ENCODE measurements at regions not wholly inside any gene's neighbourhood (a gene's known extent, or its start where the extent isn't known, plus 50 kb on each side); places are given as distances from the start of the nearest gene placed in this dataset.

- Histone ChIP-seq H3K36me3 (ENCODE audit: insufficient read depth, low read length) (no peaks in the 10 kb centered on the region), H3K4me3 (no peak overlapping the region), H3K9me3 (ENCODE audit: low read depth, low read length) (no peaks in the 10 kb centered on the region), H3K9ac (ENCODE audit: insufficient read length) (no peak overlapping the region), H3K27ac (no peak overlapping the region)
- no peak for DNase-seq (ENCODE audit: low read depth, low spot score)
- TF ChIP-seq EZH2 (IDR thresholded peaks at IDR 0.05) (no peak), FOXP2 (optimal IDR thresholded peaks at IDR 0.05; ENCODE audit: control extremely low read depth, extremely low read length, insufficient read depth) (no peak), POLR2AphosphoS5 (IDR thresholded peaks at IDR 0.05; ENCODE audit: borderline replicate concordance, low read depth, low read length) (no peak)
Measured at GRCh38 chr10:78533776-78534175, 500.1 kb downstream of the RPS24 start.

GRCh38 chr10:78535716-78536218 is 502.1 kb downstream of the RPS24 start:
- DNase-seq (ENCODE audit: low read depth, low spot score): no peak
- no peaks in the 10 kb centered on the region for H3K36me3 ChIP-seq (ENCODE audit: insufficient read depth, low read length)
- no peak overlapping the region for H3K27ac ChIP-seq
- H3K4me3 ChIP-seq: no peak overlapping the region
- TF ChIP-seq FOXP2 (optimal IDR thresholded peaks at IDR 0.05; ENCODE audit: control extremely low read depth, extremely low read length, insufficient read depth) (no peak), EZH2 (IDR thresholded peaks at IDR 0.05) (no peak), POLR2AphosphoS5 (IDR thresholded peaks at IDR 0.05; ENCODE audit: borderline replicate concordance, low read depth, low read length) (no peak)
- no peaks in the 10 kb centered on the region for H3K9me3 ChIP-seq (ENCODE audit: low read depth, low read length)
- no peak overlapping the region for H3K9ac ChIP-seq (ENCODE audit: insufficient read length)

GRCh38 chr10:78537018-78537417 is 503.4 kb downstream of the RPS24 start:
- Histone ChIP-seq H3K9me3 (ENCODE audit: low read depth, low read length) (no peaks in the 10 kb centered on the region), H3K4me3 (no peak overlapping the region), H3K9ac (ENCODE audit: insufficient read length) (no peak overlapping the region), H3K36me3 (ENCODE audit: insufficient read depth, low read length) (no peaks in the 10 kb centered on the region), H3K27ac (no peak overlapping the region)
- no peak for TF ChIP-seq EZH2 (IDR thresholded peaks at IDR 0.05)
- no peak for TF ChIP-seq FOXP2 (optimal IDR thresholded peaks at IDR 0.05; ENCODE audit: control extremely low read depth, extremely low read length, insufficient read depth)
- no peak for DNase-seq (ENCODE audit: low read depth, low spot score)

DNA sequence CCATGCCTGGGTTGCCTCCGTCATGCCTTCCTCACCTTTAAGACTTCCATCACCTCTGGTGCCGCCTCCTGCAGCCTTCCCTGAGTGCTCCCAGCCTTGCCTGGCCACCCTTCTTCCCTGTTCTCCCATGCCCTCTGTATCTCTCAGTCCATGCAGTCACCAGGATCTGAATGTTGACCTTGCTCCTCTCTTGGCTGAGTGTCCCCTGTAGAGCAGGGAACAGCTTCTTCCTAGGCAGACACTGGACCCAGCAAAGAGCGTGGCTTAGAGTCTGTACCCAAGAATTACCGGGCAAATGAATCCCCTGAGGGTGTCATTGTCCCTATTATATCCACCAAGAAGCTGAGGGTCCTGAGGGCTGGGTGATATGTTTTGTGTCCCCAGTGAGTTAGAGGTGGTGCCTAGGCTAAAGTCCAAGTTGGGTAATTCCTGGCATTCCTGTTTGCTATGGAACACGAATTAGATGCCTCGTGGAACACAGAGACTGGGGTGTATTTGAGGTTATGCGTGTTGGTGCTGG is 505.6 kb downstream of the RPS24 start:
- Histone ChIP-seq H3K4me3 (no peak overlapping the region), H3K9ac (ENCODE audit: insufficient read length) (no peak overlapping the region), H3K9me3 (ENCODE audit: low read depth, low read length) (no peaks in the 10 kb centered on the region), H3K36me3 (ENCODE audit: insufficient read depth, low read length) (no peaks in the 10 kb centered on the region), H3K27ac (no peak overlapping the region)
- no peak for TF ChIP-seq POLR2AphosphoS5 (IDR thresholded peaks at IDR 0.05; ENCODE audit: borderline replicate concordance, low read depth, low read length)
- TF ChIP-seq FOXP2 (optimal IDR thresholded peaks at IDR 0.05; ENCODE audit: control extremely low read depth, extremely low read length, insufficient read depth): no peak
- no peak for TF ChIP-seq EZH2 (IDR thresholded peaks at IDR 0.05)
- DNase-seq (ENCODE audit: low read depth, low spot score): no peak

DNA sequence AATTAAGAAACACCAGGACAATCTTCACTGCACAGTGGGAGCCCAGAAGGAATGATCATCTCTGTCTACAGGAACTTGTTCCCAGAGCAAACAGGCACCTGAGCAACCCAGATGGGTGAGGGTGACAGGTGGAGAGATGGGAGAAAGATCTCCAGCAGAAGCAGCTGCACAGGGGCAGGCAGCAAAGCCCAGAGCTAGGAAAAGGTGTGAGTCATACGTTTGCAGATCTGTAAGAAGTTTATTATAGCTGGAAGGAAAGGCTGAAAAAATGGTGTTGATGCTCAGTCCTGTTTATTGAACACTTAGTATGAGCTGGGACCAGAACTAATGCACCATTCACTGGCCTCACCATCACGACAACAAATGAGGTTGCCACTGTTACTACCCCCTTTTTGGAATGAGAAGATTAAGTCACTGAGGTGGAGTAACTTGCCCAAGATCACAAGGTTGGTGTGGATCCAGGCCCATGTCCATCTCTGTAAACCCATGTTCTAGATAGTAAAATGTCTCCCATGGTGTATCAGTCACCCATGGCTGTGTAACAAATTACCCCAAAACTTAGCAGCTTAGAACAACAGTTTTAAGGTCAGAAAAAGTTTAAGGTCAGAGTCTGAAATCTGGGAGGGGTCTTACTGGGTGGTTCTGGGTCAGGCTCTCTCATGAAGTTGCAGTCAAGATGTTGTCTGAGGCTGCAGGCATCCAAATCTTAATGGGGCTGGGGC is 506.9 kb downstream of the RPS24 start:
- TF ChIP-seq POLR2AphosphoS5 (IDR thresholded peaks at IDR 0.05; ENCODE audit: borderline replicate concordance, low read depth, low read length): no peak
- no peak for TF ChIP-seq EZH2 (IDR thresholded peaks at IDR 0.05)
- no peak for TF ChIP-seq FOXP2 (optimal IDR thresholded peaks at IDR 0.05; ENCODE audit: control extremely low read depth, extremely low read length, insufficient read depth)
- H3K27ac ChIP-seq: no peak overlapping the region
- H3K9ac ChIP-seq (ENCODE audit: insufficient read length): no peak overlapping the region
- no peak overlapping the region for H3K4me3 ChIP-seq
- no peaks in the 10 kb centered on the region for H3K36me3 ChIP-seq (ENCODE audit: insufficient read depth, low read length)
- no peaks in the 10 kb centered on the region for H3K9me3 ChIP-seq (ENCODE audit: low read depth, low read length)
- DNase-seq (ENCODE audit: low read depth, low spot score): no peak

DNA sequence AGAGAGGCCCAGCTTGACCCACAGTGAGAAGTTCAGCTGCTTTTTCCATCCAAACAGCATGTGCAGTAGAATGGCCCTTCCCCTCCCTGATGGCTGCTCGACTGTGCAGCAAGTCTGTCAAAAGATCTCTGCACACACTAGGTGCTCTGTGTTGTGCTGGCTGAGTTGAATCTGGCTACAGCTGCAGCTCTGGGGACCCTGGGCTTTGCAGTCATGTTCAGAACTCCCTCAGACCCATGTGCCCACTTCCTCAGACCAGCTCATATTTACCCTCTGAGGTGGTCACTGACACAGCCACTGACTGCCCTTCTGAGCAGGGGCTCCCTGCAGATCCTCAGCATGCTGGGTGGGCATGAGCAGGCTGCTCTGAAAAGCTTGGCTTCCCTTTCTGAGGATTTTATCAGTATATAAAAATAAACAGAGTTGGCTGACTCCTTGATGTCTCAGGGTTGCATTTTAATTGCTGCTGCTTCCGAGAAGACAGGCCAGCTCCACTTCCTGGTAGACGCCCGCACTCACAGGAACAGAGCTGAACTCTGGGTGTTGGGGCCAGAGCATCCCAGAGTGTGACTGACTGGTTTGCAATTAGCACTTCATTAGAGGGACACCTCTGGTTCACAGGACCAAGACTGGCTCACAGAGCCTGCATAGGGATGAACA is 507.9 kb downstream of the RPS24 start:
- H3K9ac ChIP-seq (ENCODE audit: insufficient read length): no peak overlapping the region
- no peaks in the 10 kb centered on the region for H3K36me3 ChIP-seq (ENCODE audit: insufficient read depth, low read length)
- no peak overlapping the region for H3K27ac ChIP-seq
- H3K9me3 ChIP-seq (ENCODE audit: low read depth, low read length): no peaks in the 10 kb centered on the region
- no peak for DNase-seq (ENCODE audit: low read depth, low spot score)
- TF ChIP-seq EZH2 (IDR thresholded peaks at IDR 0.05) (no peak), FOXP2 (optimal IDR thresholded peaks at IDR 0.05; ENCODE audit: control extremely low read depth, extremely low read length, insufficient read depth) (no peak), POLR2AphosphoS5 (IDR thresholded peaks at IDR 0.05; ENCODE audit: borderline replicate concordance, low read depth, low read length) (no peak)
- no peak overlapping the region for H3K4me3 ChIP-seq

DNA sequence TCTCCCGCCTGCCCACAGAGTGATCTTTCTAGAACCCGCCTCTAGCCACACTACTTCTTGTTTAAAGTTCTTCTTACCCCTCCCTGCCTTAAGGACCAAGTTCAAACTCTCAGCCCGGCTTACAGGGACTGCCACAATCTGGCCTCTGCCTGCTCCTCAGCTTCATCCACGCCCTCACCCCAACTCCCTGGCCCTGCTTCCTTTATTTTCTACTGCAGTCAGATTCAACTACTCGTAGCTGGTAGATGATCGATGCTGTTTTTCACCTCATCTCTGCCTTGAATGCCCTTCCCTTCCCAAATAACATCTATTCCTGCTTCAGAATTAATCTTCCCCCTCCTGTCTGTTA is 508.5 kb downstream of the RPS24 start:
- Histone ChIP-seq H3K9ac (ENCODE audit: insufficient read length) (no peak overlapping the region), H3K27ac (no peak overlapping the region), H3K9me3 (ENCODE audit: low read depth, low read length) (no peaks in the 10 kb centered on the region), H3K36me3 (ENCODE audit: insufficient read depth, low read length) (no peaks in the 10 kb centered on the region), H3K4me3 (no peak overlapping the region)
- TF ChIP-seq FOXP2 (optimal IDR thresholded peaks at IDR 0.05; ENCODE audit: control extremely low read depth, extremely low read length, insufficient read depth) (no peak), EZH2 (IDR thresholded peaks at IDR 0.05) (no peak), POLR2AphosphoS5 (IDR thresholded peaks at IDR 0.05; ENCODE audit: borderline replicate concordance, low read depth, low read length) (no peak)
- no peak for DNase-seq (ENCODE audit: low read depth, low spot score)

GRCh38 chr10:78542521-78542920 is 508.9 kb downstream of the RPS24 start:
- Histone ChIP-seq H3K9ac (ENCODE audit: insufficient read length) (no peak overlapping the region), H3K4me3 (no peak overlapping the region), H3K27ac (no peak overlapping the region), H3K9me3 (ENCODE audit: low read depth, low read length) (no peaks in the 10 kb centered on the region), H3K36me3 (ENCODE audit: insufficient read depth, low read length) (no peaks in the 10 kb centered on the region)
- no peak for DNase-seq (ENCODE audit: low read depth, low spot score)
- TF ChIP-seq EZH2 (IDR thresholded peaks at IDR 0.05) (no peak), POLR2AphosphoS5 (IDR thresholded peaks at IDR 0.05; ENCODE audit: borderline replicate concordance, low read depth, low read length) (no peak), FOXP2 (optimal IDR thresholded peaks at IDR 0.05; ENCODE audit: control extremely low read depth, extremely low read length, insufficient read depth) (no peak)

All from SK-N-MC (cell line).